A204.1 (cell line): ENCODE measurements at regions not wholly inside any gene's neighbourhood (a gene's known extent, or its start where the extent isn't known, plus 50 kb on each side); places are given as distances from the start of the nearest gene placed in this dataset.
"Not testable (repeated sequence)": the region's sequence is repeated elsewhere in the genome, so short reads cannot be mapped to it uniquely, and the experiment has no call there.

Source experiments
- FAIRE-seq: peaks from 2 replicates; lab custom pipeline; 2012; peaks lifted over from hg19 to GRCh38; lab: Jason Lieb, UNC

- FAIRE-seq = no peak
These were observed 314.8 kb downstream of the TSN start for GRCh38 chr2:122070241-122070731.

DNA sequence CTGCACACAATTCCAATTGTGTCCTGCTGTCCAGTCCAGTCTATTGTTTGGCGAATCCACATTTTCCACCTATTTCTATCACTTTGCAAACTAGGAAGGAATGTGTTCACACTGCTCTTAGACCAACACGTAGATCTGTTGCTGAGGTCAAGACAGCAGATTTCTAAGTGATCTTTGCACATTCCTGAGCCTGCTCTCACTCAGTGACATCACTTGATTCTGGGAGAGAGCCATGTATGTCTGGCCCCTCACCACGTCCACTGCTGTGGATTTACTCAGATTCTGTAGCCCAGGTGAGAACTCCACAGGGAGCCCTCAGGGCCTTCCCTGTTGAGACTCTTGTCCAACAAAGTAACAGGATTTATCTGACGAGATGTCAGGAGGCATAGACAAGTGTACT is 317.2 kb downstream of the TSN start:
- FAIRE-seq = no peak

DNA sequence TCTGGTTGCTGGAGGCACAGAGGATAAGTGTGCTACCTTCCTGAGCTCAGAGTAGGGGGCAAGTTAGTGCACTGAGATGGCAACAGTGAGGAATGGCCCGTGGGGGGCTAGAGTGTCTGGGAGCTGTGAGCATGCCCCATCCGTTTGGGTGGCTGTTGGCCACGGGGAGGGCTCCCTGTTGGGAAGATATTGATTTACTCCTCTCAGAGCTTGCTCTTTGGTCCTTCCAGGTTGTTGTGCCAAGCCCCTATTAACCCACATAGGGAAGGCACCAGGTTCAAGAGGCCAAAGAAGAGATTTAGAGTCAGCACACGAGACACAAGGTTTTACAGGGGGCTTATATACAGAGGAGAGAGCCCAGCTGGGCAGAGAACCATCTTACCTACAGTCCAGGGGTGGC is 318.8 kb downstream of the TSN start:
- no peak for FAIRE-seq

- no peak for FAIRE-seq
These were observed 319.9 kb downstream of the TSN start for GRCh38 chr2:122075381-122075780.

DNA sequence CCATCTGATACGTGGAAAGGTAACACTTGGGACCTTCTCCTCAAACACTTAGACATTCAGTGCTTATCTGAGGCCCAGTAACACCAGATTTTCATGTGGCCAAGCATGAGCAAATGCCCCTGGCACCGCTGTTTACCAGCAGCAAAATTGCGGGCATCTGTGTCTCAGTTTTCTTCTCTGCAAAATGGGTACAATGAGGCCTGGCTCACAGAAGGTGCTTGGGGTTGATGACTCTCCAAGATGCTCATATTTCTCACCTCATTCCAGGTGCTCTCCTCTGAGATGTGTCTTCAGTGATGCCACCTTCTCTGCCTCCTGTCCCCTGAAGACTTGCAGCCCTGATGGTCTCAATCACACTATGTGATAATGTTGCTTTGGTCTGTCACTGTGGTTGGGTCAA is 321.7 kb downstream of the TSN start:
- no peak for FAIRE-seq

DNA sequence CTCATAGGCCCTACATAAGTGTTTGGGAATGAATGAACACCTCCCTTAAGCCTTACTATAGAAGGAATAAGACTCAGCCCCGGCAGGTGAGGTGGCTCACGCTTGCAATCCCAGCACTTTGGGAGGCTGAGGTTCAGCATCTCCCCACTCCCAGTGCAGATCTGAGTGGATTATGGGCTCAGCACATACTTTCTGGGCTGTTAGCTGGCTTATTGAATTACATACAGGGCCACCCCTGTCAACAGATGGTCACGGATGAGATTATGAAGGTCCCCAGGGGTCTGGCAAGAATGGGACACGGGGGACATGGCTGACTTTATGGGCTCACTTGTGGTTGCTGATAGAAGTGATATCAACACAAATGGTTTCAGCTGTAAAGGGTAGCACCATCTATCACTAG is 322.3 kb downstream of the TSN start:
- no peak for FAIRE-seq

DNA sequence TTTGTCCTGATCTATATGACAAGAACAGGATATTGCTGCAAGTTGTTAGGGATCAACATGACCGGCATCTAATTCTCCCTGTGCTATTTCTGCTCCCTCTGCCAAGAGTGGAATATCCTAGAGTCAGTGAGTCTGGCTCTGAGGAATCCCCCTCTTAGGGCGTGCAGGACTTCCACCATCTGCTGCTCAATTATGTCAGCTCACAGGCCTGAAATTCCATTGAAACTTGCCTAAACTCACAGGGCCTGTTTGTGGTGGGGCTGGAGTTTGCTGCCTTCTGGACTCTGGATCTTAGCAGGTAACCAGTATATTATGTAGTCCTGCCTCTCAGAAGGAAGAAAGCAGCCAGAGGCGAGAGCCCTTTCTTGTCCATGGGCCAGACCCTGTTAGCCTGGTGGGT is 323.0 kb downstream of the TSN start:
- FAIRE-seq = no peak

DNA sequence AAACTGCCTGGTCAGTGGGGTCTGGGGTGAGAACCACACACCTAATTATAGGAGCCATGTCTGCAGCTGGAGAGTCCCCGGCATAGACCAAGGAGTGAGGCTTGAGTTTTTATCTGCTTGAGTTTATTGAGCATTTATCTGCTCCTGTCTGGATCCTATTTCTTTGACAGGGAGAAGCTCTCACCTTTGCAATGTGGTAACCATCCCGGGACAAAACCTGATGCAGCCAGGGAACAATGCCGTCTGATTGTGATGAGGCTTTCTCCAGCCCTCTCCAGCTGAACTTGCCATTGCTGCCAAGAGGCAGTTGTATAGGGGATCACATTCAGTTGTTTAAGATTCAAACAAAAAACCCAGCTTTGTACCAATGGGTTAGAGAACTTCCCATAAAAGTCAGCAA is 324.4 kb downstream of the TSN start:
- no peak for FAIRE-seq

GRCh38 chr2:122080316-122080715 is 324.9 kb downstream of the TSN start:
- FAIRE-seq = no peak

DNA sequence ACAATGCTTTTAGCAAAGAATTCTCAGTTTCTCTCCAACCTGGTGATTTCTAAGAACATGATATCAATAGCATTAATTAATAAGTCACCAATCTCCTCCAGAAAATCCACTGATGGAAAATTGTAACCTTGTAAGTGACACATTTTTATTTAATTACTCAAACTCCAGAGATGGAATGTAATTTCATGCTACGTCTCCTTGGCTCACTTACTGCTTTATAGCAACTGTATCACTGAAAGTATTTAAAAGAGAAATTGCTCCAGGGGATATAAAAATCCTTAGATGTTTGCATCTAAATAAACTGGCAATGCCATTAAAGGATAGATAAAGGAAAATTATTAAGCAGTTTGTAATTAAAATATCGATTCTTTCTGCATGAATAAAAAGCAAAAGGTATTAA is 325.4 kb downstream of the TSN start:
- no peak for FAIRE-seq

DNA sequence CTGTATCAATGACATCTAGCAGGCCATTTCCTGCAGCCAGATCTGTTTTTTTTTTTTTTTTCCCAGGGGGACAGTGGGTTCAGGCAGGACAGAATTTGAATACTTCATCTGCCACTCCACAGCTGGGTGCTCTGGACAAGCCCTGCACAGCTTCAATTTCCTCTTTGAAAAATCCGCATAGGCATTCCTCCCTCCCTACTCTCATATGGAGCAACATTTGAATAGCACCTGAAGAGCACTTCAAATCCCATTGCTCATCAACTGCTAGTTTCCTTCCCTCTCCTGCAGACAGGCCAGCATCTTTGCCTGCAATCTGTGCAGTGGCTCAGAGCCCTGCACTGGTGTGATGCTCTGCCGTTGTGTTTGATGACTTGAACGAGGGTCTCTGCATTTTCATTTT is 326.3 kb downstream of the TSN start:
- FAIRE-seq = no peak

- FAIRE-seq = no peak
These were observed 328.0 kb downstream of the TSN start for GRCh38 chr2:122083256-122084048.

DNA sequence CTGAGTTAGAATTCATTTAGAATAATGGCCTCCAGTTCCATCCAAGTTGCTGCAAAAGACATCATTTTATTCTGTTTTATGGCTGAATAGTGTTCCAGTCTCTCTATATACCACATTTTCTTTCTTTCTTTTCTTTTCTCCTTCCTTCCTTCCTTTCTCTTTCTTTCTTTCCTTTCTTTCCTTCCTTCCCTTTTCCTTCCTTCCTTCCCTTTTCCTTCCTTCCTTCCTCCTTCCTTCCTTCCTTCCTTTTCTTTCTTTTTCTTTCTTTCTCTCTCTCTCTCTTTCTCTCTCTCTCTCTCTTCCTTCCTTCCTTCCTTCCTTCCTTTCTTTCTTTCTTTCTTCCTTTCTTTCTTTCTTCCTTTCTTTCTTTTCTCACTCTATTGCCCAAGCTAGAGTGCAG is 330.2 kb downstream of the TSN start:
- not testable (repeated sequence) for FAIRE-seq

- no peak for FAIRE-seq
These were observed 339.1 kb downstream of the TSN start for GRCh38 chr2:122094557-122094956.

GRCh38 chr2:122096761-122097160 is 341.3 kb downstream of the TSN start:
- no peak for FAIRE-seq

- FAIRE-seq = no peak
These were observed 342.9 kb downstream of the TSN start for GRCh38 chr2:122098306-122098705.

GRCh38 chr2:122100346-122100745 is 344.9 kb downstream of the TSN start:
- no peak for FAIRE-seq

- no peak for FAIRE-seq
These were observed 345.3 kb downstream of the TSN start for GRCh38 chr2:122100756-122101155.

- FAIRE-seq = no peak
These were observed 345.9 kb downstream of the TSN start for GRCh38 chr2:122101319-122101718.

- no peak for FAIRE-seq
These were observed 349.9 kb downstream of the TSN start for GRCh38 chr2:122105171-122105876.

DNA sequence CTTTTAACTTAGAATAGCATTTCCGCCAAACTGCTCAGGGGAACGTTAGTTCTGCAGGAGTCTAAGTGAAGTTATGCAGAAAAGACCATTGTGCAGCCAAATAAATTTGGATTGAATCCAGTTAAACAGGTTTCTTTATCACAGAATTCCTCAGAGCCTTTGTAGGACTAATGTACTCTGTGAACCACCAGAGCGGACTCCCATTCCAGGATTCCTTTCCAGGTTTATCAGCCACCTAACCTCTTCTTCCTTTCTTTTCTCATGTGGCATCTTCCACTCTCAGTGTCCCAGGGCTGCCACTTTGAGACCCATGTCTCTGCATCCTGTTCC is 350.4 kb downstream of the TSN start:
- no peak for FAIRE-seq

DNA sequence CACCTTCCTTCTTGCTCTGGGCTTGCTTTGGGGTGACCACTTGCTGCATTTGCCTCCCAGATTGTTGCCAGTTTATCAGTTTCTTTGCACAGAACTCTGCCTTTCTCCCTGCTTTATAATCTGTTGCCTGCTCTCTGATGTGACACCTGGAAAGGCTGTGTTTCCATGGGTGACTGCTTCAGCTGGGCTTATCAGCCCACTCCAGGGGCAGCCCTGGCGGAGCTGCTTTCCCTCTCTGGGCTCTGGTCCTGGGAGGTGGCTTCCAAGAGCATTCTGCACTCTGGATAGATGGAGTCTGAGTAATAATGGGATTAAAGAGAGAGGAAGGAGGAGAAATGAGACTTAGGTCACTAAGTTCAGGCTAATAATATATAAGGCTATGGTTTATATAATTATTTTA is 352.7 kb downstream of the TSN start:
- FAIRE-seq = no peak

GRCh38 chr2:122112216-122113005 is 357.0 kb downstream of the TSN start:
- FAIRE-seq = no peak
